ENCODE measurements at regions not wholly inside any gene's neighbourhood (a gene's known extent, or its start where the extent isn't known, plus 50 kb on each side); places are given as distances from the start of the nearest gene placed in this dataset.

GRCh38 chr4:184958127-184958922, 60.0 kb upstream of the HELT start:
- TF ChIP-seq POLR2A (IDR thresholded peaks at IDR 0.05) (no peak), CTCF (IDR thresholded peaks at IDR 0.05) (no peak)
